Activated CD8-positive, alpha-beta T cell treated with anti-CD3 and anti-CD28 coated beads for 36 hours (primary cell): ENCODE measurements at regions not wholly inside any gene's neighbourhood (a gene's known extent, or its start where the extent isn't known, plus 50 kb on each side); places are given as distances from the start of the nearest gene placed in this dataset.

Experiments used
- ATAC-seq: fragments of 200-7000 bp; cut with Tn5 transposase; one replicate; pipeline ENCODE4 v1.10.0; 2021; ENCODE audit warnings: mild to moderate bottlenecking, moderate library complexity
- CTCF ChIA-PET: fragments of 350-600 bp; sonication (Branson Sonifier 250); formaldehyde crosslinking; loops from one replicate; lab custom pipeline; 2021; ENCODE audit warnings: antibody characterized with exemption; lab: Charles Lee
- POLR2A ChIA-PET: fragments of 350-600 bp; sonication (Branson Sonifier 250); formaldehyde crosslinking; loops from one replicate; lab custom pipeline; 2021; ENCODE audit warnings: antibody characterized with exemption; lab: Charles Lee
- DNase-seq: peaks from one replicate; pipeline ENCODE4 v3.0.0-alpha.2; 2020
- H3K27ac Mint-ChIP-seq: one replicate; pipeline ENCODE4 v1.8.0; 2021; ENCODE audit warnings: mild to moderate bottlenecking, mixed read lengths
- H3K27me3 Mint-ChIP-seq: one replicate; pipeline ENCODE4 v1.8.0; 2021; ENCODE audit warnings: mixed read lengths
- H3K36me3 Mint-ChIP-seq: one replicate; pipeline ENCODE4 v1.8.0; 2021; ENCODE audit warnings: low read depth, mixed read lengths
- H3K4me1 Mint-ChIP-seq: one replicate; pipeline ENCODE4 v1.8.0; 2021; ENCODE audit warnings: low read depth, mixed read lengths
- H3K4me3 Mint-ChIP-seq: one replicate; pipeline ENCODE4 v1.8.0; 2021; ENCODE audit warnings: mild to moderate bottlenecking, moderate library complexity, mixed read lengths
- H3K9me3 Mint-ChIP-seq: one replicate; pipeline ENCODE4 v1.8.0; 2021; ENCODE audit warnings: mixed read lengths
- intact Hi-C: fragments of 100-400 bp; cut with micrococcal nuclease; formaldehyde crosslinking; loops from one replicate; pipeline ENCODE4 v1.10.0; 2022
- TF ChIP-seq, protein P1 (sequence below): fragments of 200-600 bp; IDR thresholded peaks from one replicate; pipeline ENCODE4 v1.8.0; 2022; ENCODE audit warnings: antibody characterized with exemption, mild to moderate bottlenecking

DNA sequence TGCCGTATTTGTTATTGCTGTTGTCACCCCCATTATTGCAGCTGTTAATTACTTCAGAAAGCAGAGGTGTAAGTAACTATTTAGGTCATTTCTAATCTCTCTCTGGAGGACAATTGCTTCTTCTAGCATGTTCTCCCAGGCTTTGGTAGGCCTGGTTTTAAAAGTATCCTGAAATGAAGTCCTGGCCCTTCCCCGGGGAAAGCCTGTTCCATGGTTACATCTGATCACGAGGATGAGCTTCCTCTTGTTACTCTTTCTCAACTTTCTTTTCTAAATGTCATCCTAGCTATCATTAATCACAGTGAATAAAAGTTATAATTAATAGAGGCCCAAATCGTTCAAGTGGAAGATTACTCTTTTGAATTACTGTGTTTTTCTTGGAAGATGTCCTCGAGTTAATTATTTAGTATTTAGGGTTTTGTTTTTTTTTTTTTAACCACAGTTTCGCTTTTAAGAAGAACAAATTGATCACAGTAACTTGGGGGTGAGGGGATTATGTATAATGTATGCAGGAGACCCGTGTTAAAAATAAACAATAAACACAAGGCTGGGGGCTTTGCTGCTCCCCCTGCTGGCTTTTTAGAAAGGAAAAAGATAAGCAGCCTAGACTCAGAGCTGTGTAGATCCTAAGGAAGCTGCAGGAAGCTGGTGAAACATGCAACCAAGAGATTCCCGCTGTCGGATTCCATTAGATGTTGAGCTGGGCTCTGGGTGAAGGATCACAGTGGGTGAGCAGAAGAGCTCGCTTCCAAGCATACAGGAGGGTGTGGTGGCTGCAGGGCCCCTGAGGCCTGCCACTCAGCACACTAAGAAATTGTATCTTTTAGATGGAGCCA lies 420.1 kb downstream of the FUT8 start:
- no peak for DNase-seq
- ATAC-seq, result no peak
- ChIA-PET CTCF (interaction anchor here (0.8 to 2.9 kb wide), 10 partner anchors 8 to 669 kb away, joined by 3 to 19 read pairs (median 3); no protein-coding TSS in a partner anchor), POLR2A (interaction anchor here (0.6 kb wide), 1 partner anchor 77 kb away, joined by 4 read pairs; no protein-coding TSS in a partner anchor)
- Mint-ChIP-seq H3K27ac (no peak overlapping the region), H3K36me3 (no peaks in the 10 kb centered on the region), H3K4me3 (no peak overlapping the region), H3K9me3 (no peaks in the 10 kb centered on the region), H3K27me3 (no peaks in the 10 kb centered on the region), H3K4me1 (peaks cover 24% of the 10 kb centered on the region)
- TF ChIP-seq, protein P1, sequence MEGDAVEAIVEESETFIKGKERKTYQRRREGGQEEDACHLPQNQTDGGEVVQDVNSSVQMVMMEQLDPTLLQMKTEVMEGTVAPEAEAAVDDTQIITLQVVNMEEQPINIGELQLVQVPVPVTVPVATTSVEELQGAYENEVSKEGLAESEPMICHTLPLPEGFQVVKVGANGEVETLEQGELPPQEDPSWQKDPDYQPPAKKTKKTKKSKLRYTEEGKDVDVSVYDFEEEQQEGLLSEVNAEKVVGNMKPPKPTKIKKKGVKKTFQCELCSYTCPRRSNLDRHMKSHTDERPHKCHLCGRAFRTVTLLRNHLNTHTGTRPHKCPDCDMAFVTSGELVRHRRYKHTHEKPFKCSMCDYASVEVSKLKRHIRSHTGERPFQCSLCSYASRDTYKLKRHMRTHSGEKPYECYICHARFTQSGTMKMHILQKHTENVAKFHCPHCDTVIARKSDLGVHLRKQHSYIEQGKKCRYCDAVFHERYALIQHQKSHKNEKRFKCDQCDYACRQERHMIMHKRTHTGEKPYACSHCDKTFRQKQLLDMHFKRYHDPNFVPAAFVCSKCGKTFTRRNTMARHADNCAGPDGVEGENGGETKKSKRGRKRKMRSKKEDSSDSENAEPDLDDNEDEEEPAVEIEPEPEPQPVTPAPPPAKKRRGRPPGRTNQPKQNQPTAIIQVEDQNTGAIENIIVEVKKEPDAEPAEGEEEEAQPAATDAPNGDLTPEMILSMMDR, result peak; percentile 33
- intact Hi-C loops, result no loop called here

DNA sequence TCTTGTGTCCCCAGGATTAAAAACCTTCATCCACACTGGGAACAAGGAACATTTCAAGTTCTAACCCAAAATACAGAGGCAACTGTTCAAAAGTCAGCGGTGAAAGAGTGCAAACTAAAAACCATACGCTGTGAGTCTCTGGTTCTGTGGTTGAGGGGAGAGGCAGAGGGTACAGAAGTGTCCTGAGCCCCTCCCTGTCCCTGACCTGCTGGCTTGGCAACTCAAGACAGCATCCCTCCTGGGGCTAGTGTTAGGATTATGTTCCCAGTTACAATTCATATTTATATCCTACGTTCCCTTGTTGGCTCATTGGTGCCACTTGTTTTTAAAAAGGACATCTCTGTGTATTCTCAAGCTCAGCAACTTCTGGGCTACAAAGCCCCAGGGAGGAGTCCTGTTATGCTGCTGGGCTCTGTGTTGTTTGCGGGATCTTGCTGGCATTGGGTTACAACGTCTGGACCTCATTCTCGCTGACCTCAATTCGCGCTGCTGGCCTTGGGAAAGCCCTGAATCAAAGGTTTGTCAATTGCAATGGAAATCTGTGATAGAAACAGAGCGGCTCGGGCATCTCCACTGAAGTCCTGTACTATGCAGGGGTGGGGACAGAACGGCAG lies 420.8 kb downstream of the FUT8 start:
- POLR2A ChIA-PET, result interaction anchor here (0.6 kb wide), 1 partner anchor 76 kb away, joined by 4 read pairs; no protein-coding TSS in a partner anchor
- CTCF ChIA-PET, result interaction anchor here (1.0 to 2.9 kb wide), 7 partner anchors 9 to 670 kb away, joined by 3 to 19 read pairs (median 3); no protein-coding TSS in a partner anchor
- no peak for DNase-seq
- intact Hi-C loops, result no loop called here
- Mint-ChIP-seq H3K27ac (no peak overlapping the region), H3K4me3 (no peak overlapping the region), H3K36me3 (no peaks in the 10 kb centered on the region), H3K9me3 (no peaks in the 10 kb centered on the region), H3K27me3 (no peaks in the 10 kb centered on the region), H3K4me1 (peaks cover 29% of the 10 kb centered on the region)
- ATAC-seq, result no peak
- TF ChIP-seq, protein P1, result no peak

DNA sequence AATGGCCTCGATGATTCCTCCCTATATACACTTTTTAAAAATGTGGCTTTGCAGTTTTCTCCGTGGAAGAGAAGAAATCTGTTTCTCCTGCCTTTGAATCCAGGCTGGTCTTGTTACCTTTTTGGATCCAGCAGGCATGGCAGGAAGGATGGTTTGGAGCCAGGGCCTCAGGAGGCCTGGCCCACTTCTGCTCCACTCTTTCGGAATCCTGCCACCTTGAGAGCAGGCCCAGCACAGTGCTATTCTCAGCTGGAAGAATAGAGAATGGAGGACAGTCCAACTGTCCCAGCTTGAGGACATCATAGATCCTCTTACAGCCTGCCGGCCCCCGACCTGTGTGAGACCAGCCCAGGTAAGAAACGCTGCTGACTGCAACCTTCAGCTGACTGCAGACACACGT lies 421.5 kb downstream of the FUT8 start:
- no peak for ATAC-seq
- H3K4me1 Mint-ChIP-seq, result peaks cover 35% of the 10 kb centered on the region
- no peaks in the 10 kb centered on the region for H3K9me3 Mint-ChIP-seq
- no peak for DNase-seq
- no peak overlapping the region for H3K4me3 Mint-ChIP-seq
- intact Hi-C loops, result no loop called here
- ChIA-PET POLR2A (no interaction called here), CTCF (interaction anchor here (1.2 to 2.9 kb wide), 4 partner anchors 9 to 266 kb away, joined by 3 to 19 read pairs (median 8); no protein-coding TSS in a partner anchor)
- H3K36me3 Mint-ChIP-seq, result no peaks in the 10 kb centered on the region
- TF ChIP-seq, protein P1, result no peak
- H3K27me3 Mint-ChIP-seq, result no peaks in the 10 kb centered on the region
- H3K27ac Mint-ChIP-seq, result no peak overlapping the region

DNA sequence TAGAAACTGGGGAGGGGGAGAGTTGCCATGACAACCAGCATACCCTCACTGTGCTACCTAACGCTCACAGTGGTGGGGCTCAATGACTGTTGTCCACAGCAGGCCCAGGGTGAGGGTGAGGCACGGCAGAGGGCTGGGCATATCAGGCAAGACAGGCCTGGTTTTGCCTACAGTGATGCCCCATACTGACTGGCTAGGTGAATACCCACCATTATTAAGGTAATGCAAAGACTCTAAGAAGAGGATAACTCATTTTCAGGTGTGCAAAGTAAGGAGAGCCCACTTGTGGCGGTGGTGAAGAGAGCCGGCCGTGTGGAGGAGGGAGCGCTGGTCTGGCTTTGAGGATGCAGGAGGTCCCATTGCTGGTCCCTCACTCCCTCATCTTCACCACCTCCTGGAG lies 422.3 kb downstream of the FUT8 start:
- ChIA-PET POLR2A (no interaction called here), CTCF (interaction anchor here (1.5 to 2.7 kb wide), 2 partner anchors 10 to 124 kb away, joined by 5 to 19 read pairs; no protein-coding TSS in a partner anchor)
- Mint-ChIP-seq H3K4me3 (no peak overlapping the region), H3K36me3 (no peaks in the 10 kb centered on the region), H3K4me1 (peaks cover 42% of the 10 kb centered on the region), H3K27me3 (no peaks in the 10 kb centered on the region), H3K27ac (no peak overlapping the region), H3K9me3 (no peaks in the 10 kb centered on the region)
- no peak for ATAC-seq
- no peak for DNase-seq
- intact Hi-C loops, result no loop called here
- TF ChIP-seq, protein P1, result no peak
